Common myeloid progenitor, CD34-positive (primary cell): ENCODE measurements at regions not wholly inside any gene's neighbourhood (a gene's known extent, or its start where the extent isn't known, plus 50 kb on each side); places are given as distances from the start of the nearest gene placed in this dataset.

Source experiments
- CTCF ChIA-PET: fragments of 350-600 bp; sonication (Branson Sonifier 250); formaldehyde crosslinking; loops from one replicate; lab custom pipeline; 2021; ENCODE audit warnings: antibody characterized with exemption; lab: Charles Lee
- POLR2A ChIA-PET: fragments of 350-600 bp; sonication (Branson Sonifier 250); formaldehyde crosslinking; loops from one replicate; lab custom pipeline; 2021; ENCODE audit warnings: antibody characterized with exemption; lab: Charles Lee
- DNase-seq, 3 donors: peaks; one replicate each; pipeline versions ENCODE4 v3.0.0 to v3.0.0-alpha.2; 2013
- H3K27ac ChIP-seq, 2 experiments: 1 replicate in 1 of 2; 2 replicates in 1 of 2; pipeline ENCODE4 v1.7.0; 2013; ENCODE audit warnings: inconsistent platforms in 2 of 2, low read length in 2 of 2, mild to moderate bottlenecking in 2 of 2, low read depth in 1 of 2, moderate library complexity in 1 of 2; ENCODE audit not compliant: severe bottlenecking in 2 of 2, insufficient read depth in 1 of 2, poor library complexity in 1 of 2
- H3K27me3 ChIP-seq, 5 experiments: replicated peaks in 2 of 5; 1 replicate in 3 of 5; 2 replicates in 2 of 5; pipeline versions ENCODE4 v1.6.1 to v1.7.0; 2013; ENCODE audit warnings: low read length in 4 of 5, mild to moderate bottlenecking in 2 of 5, moderate library complexity in 2 of 5, inconsistent platforms in 1 of 5; ENCODE audit not compliant: insufficient read depth in 5 of 5, control insufficient read depth in 4 of 5
- H3K36me3 ChIP-seq, 4 experiments: 1 replicate in 2 of 4; 2 replicates in 2 of 4; pipeline versions ENCODE4 v1.6.1 to v1.7.0; 2013; ENCODE audit warnings: low read length in 3 of 4, control low read depth in 1 of 4, mild to moderate bottlenecking in 1 of 4; ENCODE audit not compliant: control insufficient read depth in 4 of 4, insufficient read depth in 4 of 4
- H3K4me1 ChIP-seq, 4 experiments: 1 replicate in 3 of 4; 2 replicates in 1 of 4; pipeline versions ENCODE4 v1.6.1 to v1.7.1; 2013; ENCODE audit warnings: low read length in 3 of 4, mild to moderate bottlenecking in 3 of 4, control low read depth in 1 of 4, inconsistent platforms in 1 of 4, moderate library complexity in 1 of 4; ENCODE audit not compliant: control insufficient read depth in 4 of 4, insufficient read depth in 4 of 4; ENCODE audit errors: control extremely low read depth in 1 of 4
- H3K4me3 ChIP-seq, 7 experiments: 1 replicate in 4 of 7; 2 replicates in 3 of 7; pipeline versions ENCODE4 v1.5.1 to v1.7.0; 2013; ENCODE audit warnings: mild to moderate bottlenecking in 7 of 7, low read length in 6 of 7, moderate library complexity in 6 of 7, inconsistent platforms in 2 of 7, low read depth in 2 of 7, control low read depth in 1 of 7; ENCODE audit not compliant: insufficient read depth in 4 of 7, control insufficient read depth in 1 of 7; ENCODE audit errors: extremely low read depth in 1 of 7
- H3K9me3 ChIP-seq, 5 experiments: 1 replicate in 4 of 5; 2 replicates in 1 of 5; pipeline versions ENCODE4 v1.6.1 to v1.7.1; 2013; ENCODE audit warnings: low read length in 4 of 5, mild to moderate bottlenecking in 2 of 5, inconsistent platforms in 1 of 5, low read depth in 1 of 5, moderate library complexity in 1 of 5; ENCODE audit not compliant: control insufficient read depth in 4 of 5, insufficient read depth in 2 of 5; ENCODE audit errors: control extremely low read depth in 1 of 5
- WGBS: methylation state at CpG from one replicate; pipeline ENCODE4 v1.1.5; 2013; ENCODE audit not compliant: insufficient coverage; 5-methylcytosine and 5-hydroxymethylcytosine counted together

GRCh38 chr1:24257373-24257772, 61.8 kb upstream of the GRHL3 start:
- H3K36me3 ChIP-seq = no peaks in the 10 kb centered on the region
- H3K27me3 ChIP-seq = no peaks in the 10 kb centered on the region
- H3K4me3 ChIP-seq = no peak overlapping the region
- H3K27ac ChIP-seq = no peak overlapping the region
- no peaks in the 10 kb centered on the region for H3K4me1 ChIP-seq
- peaks cover 0 to 4% (median 0%) of the 10 kb centered on the region in 5 experiments for H3K9me3 ChIP-seq
- DNase-seq = no peak
- POLR2A ChIA-PET = no interaction called here
- CTCF ChIA-PET = interaction anchor here (0.7 kb wide), 1 partner anchor 55 kb away, joined by 3 read pairs; no protein-coding TSS in a partner anchor
- WGBS = 78% methylated on average over 2 of the region's 2 CpGs

GRCh38 chr1:24256687-24257086, 62.5 kb upstream of the GRHL3 start:
- no peak for DNase-seq
- CTCF ChIA-PET = no interaction called here
- Histone ChIP-seq H3K4me3 (no peak overlapping the region), H3K9me3 (peaks cover 0 to 4% (median 0%) of the 10 kb centered on the region in 5 experiments), H3K36me3 (no peaks in the 10 kb centered on the region), H3K27ac (no peak overlapping the region), H3K4me1 (no peaks in the 10 kb centered on the region), H3K27me3 (no peaks in the 10 kb centered on the region)
- 85% methylated on average over 2 of the region's 2 CpGs for WGBS
- POLR2A ChIA-PET = no interaction called here

- DNase-seq = no peak
- Histone ChIP-seq H3K4me3 (no peak overlapping the region), H3K36me3 (no peaks in the 10 kb centered on the region), H3K27me3 (no peaks in the 10 kb centered on the region), H3K4me1 (no peaks in the 10 kb centered on the region), H3K9me3 (peaks cover 0 to 4% (median 0%) of the 10 kb centered on the region in 5 experiments), H3K27ac (no peak overlapping the region)
- ChIA-PET CTCF (no interaction called here), POLR2A (no interaction called here)
- 88% methylated on average over 7 of the region's 7 CpGs for WGBS
Measured at GRCh38 chr1:24255226-24255625, 63.9 kb upstream of the GRHL3 start.

GRCh38 chr1:24254783-24255182, 64.4 kb upstream of the GRHL3 start:
- no peaks in the 10 kb centered on the region for H3K36me3 ChIP-seq
- H3K4me1 ChIP-seq = no peaks in the 10 kb centered on the region
- CTCF ChIA-PET = no interaction called here
- DNase-seq = no peak
- 98% methylated on average over 9 of the region's 9 CpGs for WGBS
- no peak overlapping the region for H3K4me3 ChIP-seq
- H3K27me3 ChIP-seq = no peaks in the 10 kb centered on the region
- peaks cover 0 to 4% (median 0%) of the 10 kb centered on the region in 5 experiments for H3K9me3 ChIP-seq
- POLR2A ChIA-PET = no interaction called here
- H3K27ac ChIP-seq = no peak overlapping the region

- Histone ChIP-seq H3K9me3 (peaks cover 0 to 4% (median 0%) of the 10 kb centered on the region in 5 experiments), H3K27me3 (no peaks in the 10 kb centered on the region), H3K27ac (no peak overlapping the region), H3K4me1 (no peaks in the 10 kb centered on the region), H3K4me3 (no peak overlapping the region), H3K36me3 (no peaks in the 10 kb centered on the region)
- 95% methylated on average over 5 of the region's 6 CpGs for WGBS
- ChIA-PET CTCF (no interaction called here), POLR2A (no interaction called here)
- DNase-seq = no peak
Measured at GRCh38 chr1:24253571-24253970, 65.6 kb upstream of the GRHL3 start.

GRCh38 chr1:24252185-24252780, 65.2 kb upstream of the IFNLR1 start:
- no peak overlapping the region for H3K4me3 ChIP-seq
- H3K36me3 ChIP-seq = no peaks in the 10 kb centered on the region
- CTCF ChIA-PET = no interaction called here
- no peaks in the 10 kb centered on the region for H3K4me1 ChIP-seq
- H3K27ac ChIP-seq = no peak overlapping the region
- WGBS = 100% methylated on average over 1 of the region's 2 CpGs
- no peaks in the 10 kb centered on the region for H3K27me3 ChIP-seq
- POLR2A ChIA-PET = no interaction called here
- H3K9me3 ChIP-seq = peaks cover 0 to 4% (median 0%) of the 10 kb centered on the region in 5 experiments
- no peak for DNase-seq

- Histone ChIP-seq H3K4me3 (no peak overlapping the region), H3K9me3 (peaks cover 0 to 2% (median 0%) of the 10 kb centered on the region in 5 experiments), H3K27ac (no peak overlapping the region), H3K27me3 (no peaks in the 10 kb centered on the region), H3K36me3 (no peaks in the 10 kb centered on the region), H3K4me1 (no peaks in the 10 kb centered on the region)
- POLR2A ChIA-PET = no interaction called here
- CTCF ChIA-PET = interaction anchor here (1.0 kb wide), 1 partner anchor 141 kb away, joined by 3 read pairs; no protein-coding TSS in a partner anchor
- no peak for DNase-seq
- no CpG with 5 or more reads among the region's 2 CpGs for WGBS
Measured at GRCh38 chr1:24251501-24251900, 64.4 kb upstream of the IFNLR1 start.
